ENCODE measurements at regions not wholly inside any gene's neighbourhood (a gene's known extent, or its start where the extent isn't known, plus 50 kb on each side); places are given as distances from the start of the nearest gene placed in this dataset.
"Not testable (repeated sequence)": the region's sequence is repeated elsewhere in the genome, so short reads cannot be mapped to it uniquely, and the experiment has no call there.

DNA sequence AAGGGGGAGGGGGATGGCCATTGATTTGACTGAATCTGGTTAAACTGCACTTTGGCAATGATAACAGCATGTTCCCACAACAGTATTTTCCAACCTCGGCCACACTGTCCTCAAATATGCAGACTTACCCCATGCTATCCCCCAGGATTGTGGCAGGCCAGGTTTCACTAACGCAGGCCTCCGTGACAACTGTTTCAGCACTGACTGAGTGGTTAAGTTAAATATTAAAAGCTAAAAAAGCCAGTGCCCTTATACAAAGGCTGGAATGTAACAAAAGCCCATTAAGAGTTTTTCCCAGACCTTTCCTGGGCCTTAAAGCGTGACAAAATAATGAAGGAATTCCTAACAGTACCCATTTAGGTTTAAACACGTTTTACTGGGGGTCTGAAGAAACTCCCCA is 202.9 kb downstream of the USP25 start:
- CTCF ChIA-PET: no interaction called here
- POLR2A ChIA-PET: no interaction called here

GRCh38 chr21:15935530-15935929 is 205.7 kb downstream of the USP25 start:
- ChIA-PET POLR2A (interaction anchor here (0.5 kb wide), 1 partner anchor 52 kb away, joined by 5 read pairs; no protein-coding TSS in a partner anchor), CTCF (no interaction called here)

GRCh38 chr21:15943009-15943666 is 213.4 kb downstream of the USP25 start:
- CTCF ChIA-PET: no interaction called here

DNA sequence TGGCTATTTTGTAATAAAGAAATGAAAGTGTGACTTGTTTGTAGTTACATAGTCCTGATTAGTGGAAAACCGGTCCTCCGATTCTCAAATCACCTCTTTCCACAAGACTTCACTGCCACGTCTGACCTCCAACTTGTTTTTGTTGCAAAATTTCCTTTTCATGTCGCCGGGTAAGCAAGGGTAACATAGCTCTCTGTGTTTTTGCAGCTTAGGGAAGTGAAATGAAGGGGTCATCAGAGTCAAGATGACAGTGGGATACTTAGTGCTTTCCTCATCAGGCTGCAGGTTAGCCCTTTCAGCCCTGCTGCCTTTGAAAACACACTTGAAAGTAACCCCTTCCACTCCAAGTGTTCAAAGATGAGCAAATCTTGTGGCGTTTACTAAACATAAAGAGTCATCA is 217.9 kb downstream of the USP25 start:
- ChIA-PET CTCF (no interaction called here), POLR2A (no interaction called here)

More at GRCh38 chr21:15943009-15943666, 213.4 kb downstream of the USP25 start:
- POLR2A ChIA-PET: no interaction called here

DNA sequence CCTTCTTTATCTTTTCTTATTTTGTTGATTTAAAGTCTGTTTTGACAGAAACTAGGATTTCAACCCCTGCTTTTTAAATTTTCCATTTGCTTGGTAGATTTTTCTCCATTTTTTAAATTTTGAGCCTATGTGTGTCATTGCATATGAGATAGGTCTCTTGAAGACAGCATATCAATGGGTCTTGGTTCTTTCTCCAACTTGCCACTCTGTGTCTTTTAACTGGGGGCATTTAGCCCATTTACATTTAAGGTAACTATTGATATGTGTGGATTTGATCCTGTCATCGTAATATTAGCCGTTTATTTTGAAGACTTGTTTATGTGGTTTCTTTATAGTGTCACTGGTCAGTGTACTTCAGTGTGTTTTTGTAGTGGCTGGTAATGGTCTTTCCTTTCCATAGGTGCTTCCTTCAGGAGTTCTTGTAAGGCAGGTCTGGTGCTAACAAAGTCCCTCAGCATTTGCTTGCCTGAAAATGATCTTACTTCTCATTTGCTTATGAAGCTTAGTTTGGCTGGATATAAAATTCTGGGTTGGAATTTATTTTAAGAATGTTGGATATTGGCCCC is 223.9 kb downstream of the USP25 start:
- POLR2A ChIA-PET: no interaction called here

DNA sequence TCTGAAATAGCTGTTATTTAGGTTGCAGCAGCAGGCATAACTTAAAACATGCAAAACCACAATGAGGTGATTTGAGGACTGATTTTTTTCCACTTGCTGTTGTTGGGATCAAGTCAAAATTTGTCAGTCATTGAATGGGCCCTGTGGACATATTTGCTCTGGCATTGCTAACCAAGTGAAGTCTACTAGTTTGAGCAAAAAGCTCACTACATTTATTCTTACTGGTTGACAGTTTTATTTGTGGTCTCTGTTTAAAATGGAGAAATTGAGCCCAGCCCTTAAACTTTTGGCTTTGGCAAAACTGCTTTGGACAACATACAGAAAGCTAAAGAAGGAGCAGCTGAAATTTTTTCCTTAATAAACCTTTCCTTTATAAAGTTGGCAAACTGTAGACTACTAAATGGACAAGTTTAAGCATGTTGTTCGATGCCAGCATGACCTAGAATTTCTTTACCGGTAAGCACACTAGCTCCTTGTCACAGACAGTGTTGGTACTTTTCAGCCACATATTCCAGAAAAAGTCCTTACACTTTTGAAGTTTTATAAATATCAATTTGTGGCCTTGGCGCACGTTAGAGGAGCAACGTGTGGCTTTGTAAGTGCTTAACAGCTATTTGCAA is 234.6 kb downstream of the USP25 start:
- CTCF ChIA-PET: no interaction called here
- POLR2A ChIA-PET: no interaction called here

More for the DNA sequence above, 223.9 kb downstream of the USP25 start:
- CTCF ChIA-PET: no interaction called here

DNA sequence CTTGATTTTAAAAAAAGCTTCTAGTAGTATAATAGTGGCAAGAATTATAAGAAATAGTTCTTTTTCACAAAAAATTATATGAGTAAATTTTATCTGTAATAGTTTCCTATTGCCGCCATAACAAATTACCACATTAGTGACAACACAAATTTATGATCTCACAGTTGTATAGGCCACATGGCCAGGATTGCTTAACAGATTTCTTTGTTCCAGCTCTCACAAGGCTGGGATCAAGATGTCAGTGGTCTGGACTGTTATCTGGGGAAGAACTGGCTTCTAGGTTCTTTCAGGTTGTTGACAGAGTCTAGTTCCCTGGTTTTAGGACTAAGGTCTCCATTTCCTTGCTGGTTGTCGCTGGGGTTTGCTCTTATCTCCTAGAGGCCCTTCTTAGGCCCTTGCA is 236.4 kb downstream of the USP25 start:
- ChIA-PET POLR2A (no interaction called here), CTCF (no interaction called here)

DNA sequence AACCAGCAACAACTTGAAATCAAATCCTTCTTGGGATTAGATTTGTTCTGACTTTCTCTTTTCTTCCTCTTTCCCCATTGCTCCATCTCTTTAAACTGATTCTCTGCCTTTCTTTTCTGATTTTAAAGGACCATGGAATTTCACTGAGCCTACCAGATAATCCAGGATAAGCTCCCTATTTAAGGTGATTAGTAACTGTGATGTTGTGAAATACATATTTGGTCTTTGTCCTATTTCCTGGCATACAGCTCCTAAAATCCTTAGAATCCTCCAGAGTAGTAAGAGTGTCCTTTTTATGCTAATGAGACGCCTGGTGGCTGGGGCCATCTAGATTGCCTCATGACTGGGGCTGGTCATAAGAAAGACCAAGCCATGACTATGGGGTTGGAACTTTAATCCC is 236.9 kb downstream of the USP25 start:
- CTCF ChIA-PET: no interaction called here
- POLR2A ChIA-PET: no interaction called here

DNA sequence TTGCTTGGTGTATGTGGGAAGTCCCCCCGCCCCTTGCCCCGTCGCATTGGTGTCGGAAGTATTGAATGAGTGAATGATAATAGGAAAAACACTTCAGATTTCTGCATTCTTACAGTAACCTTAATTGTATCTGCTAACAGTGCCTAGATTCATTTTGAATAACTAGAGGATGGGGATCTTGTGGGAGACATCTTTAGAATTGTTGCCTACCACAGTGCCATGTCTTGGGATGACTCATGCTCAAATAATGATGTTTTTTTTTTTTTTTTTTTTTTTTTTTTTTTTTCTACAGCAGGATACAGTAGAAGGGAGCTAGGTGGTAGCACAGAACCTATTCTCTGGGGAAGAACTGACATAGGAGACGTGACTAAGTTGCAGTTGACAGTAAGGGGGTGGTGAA is 237.9 kb downstream of the USP25 start:
- POLR2A ChIA-PET: no interaction called here
- CTCF ChIA-PET: no interaction called here

DNA sequence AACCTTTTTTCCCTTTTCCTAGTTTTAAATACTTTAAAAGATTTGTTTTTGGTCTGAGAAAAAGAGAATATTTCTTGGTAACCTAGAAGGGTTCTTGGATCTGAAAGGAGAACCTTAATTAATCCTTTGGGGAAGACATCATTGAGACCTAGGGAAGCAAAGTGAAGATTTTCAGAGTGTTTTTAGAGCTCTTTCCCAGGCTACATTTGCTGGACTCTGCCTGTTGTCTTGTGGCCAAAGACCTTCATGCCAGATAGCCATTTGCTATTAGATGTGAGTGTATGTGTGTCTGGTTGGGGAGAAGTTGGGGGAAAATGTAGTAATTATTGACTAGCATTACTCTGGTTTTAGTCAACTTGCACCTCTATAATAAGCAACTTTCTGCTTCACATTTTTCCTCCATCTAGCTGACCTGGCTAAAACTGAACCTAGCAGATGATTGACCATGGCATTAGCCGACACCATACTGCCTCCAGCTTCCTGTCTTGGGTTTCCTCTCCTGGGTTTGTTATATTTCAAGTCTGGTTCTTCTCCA is 239.1 kb downstream of the USP25 start:
- ChIA-PET POLR2A (no interaction called here), CTCF (no interaction called here)

DNA sequence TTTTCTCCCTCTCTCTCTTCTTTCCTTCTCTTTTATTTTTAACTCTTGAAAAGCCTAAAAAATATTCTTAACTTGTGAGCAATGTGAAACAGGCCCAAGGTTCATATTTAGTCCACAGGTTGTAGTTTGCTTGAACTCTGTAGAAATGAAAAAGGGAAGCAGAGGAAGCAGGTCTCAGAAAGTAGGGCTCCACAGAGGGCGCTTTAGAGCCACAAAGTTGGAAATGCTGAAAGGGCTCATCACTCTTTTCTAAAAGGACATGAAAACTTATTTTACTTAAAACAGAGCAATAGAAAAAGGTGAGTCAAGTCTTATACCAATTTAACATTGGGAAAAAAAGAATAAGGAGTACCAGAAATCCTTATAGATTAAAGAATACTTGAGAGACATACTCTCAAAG is 247.0 kb downstream of the USP25 start:
- ChIA-PET CTCF (no interaction called here), POLR2A (no interaction called here)

DNA sequence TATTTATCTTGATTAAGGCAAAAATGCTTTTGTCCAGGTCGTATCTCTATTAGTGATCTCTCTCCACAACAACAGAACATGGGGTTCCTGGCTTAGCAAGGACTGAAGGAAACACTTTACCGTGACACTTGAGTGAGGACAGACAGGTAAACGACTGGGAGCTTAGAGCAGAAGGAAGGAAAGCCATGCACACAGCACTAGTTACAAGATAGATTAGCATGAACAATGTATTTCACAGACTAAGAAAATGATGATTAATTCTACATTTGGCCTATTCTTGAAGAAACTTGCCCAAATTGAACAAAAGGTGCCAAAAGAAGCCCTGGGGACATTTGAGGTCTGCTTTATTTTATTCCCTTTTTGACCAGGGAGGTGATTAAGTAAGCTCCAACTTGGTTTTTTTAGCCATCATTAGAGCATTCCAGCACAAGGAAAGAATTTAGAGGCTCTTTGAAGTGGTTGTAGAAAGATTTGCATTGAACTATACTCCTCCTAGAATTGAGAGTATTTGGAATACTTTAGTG is 248.5 kb downstream of the USP25 start:
- POLR2A ChIA-PET: no interaction called here
- CTCF ChIA-PET: no interaction called here

- CTCF ChIA-PET, POLR2A ChIA-PET: not testable (repeated sequence)
Observed at GRCh38 chr21:15979493-15979892, 249.7 kb downstream of the USP25 start.

DNA sequence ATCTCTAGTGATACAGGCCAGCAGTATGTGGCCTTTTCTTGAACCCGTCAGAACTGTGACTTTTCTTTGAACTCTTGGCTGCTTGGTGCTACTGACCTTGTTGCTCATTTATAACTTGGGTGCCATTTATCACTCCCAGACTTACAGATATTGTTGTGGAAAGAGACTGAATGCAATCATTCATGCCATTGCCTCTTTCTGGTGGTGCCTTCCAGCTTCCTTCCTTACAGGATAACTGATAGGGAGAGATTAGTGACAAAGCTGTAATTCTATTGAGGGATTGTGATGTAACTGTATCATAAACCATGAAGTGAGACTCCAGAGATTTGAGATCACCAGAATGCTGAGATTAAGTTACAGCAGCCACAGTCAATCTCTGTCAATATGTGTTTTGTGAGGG is 256.5 kb downstream of the USP25 start:
- CTCF ChIA-PET: no interaction called here

DNA sequence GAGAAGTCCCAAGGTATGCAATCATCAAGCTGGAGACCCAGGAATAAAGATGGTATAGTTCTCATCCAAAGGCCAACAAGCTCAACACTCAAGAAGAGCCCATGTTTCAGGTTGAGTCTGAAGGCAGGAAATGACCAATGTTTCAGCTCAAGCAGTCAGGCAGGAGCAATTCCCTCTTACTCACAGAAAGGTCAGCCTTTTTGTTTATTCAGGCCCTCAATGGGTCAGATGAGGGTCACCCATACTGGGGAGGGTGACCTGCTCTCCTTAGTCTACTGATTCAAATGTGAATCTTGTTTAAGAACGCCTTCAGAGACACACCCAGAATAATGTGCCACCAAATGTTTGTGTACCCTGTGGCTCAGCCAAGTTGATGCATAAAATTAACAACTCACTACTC is 262.4 kb downstream of the USP25 start:
- CTCF ChIA-PET: interaction anchor here (1.1 kb wide), 1 partner anchor 20 kb away, joined by 3 read pairs; no protein-coding TSS in a partner anchor

More for the DNA sequence above, 256.5 kb downstream of the USP25 start:
- POLR2A ChIA-PET: no interaction called here

DNA sequence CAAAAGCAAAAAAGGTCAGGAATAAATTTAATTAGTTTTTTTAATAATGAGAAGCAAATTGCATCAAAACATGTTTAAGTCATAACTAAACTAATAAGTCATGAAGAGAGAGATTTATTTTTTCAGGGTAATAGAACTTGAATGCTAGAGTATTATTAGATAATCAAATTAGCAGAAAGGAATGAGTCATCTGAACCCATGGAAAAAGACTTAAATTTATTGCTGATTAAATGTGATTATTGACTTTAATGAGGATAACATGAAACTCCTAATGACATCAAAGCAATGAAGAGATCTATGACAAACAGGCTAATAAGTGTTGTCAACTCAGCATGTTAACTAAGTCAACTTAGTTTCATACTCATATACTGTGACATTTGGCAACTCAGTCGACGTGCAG is 264.2 kb downstream of the USP25 start:
- POLR2A ChIA-PET: no interaction called here
- CTCF ChIA-PET: no interaction called here

More for the DNA sequence above, 262.4 kb downstream of the USP25 start:
- POLR2A ChIA-PET: interaction anchor here (0.5 kb wide), 1 partner anchor 11 kb away, joined by 3 read pairs; no protein-coding TSS in a partner anchor

DNA sequence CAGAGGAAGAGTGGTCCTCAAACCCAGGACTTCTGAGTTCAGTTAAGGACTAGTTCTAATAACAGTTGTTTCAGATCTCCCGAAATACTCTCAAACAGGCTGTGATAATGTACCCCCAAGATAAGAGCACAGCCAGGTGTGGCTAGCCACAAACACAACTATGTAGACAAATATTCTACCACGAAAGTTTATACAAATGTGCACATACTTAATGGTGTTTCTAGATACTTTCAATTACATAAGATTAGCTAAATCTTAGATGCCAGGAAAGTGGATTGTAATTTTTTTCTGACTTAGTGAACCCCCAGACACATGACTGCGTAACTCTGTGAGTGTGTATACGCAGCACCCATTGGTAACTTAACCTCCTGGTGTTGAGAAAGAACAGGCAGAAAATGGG is 270.0 kb downstream of the USP25 start:
- ChIA-PET CTCF (no interaction called here), POLR2A (no interaction called here)

- ChIA-PET CTCF (no interaction called here), POLR2A (interaction anchor here (0.7 kb wide), 1 partner anchor 11 kb away, joined by 3 read pairs; no protein-coding TSS in a partner anchor)
Observed at GRCh38 chr21:16002874-16003466, 273.2 kb downstream of the USP25 start.

DNA sequence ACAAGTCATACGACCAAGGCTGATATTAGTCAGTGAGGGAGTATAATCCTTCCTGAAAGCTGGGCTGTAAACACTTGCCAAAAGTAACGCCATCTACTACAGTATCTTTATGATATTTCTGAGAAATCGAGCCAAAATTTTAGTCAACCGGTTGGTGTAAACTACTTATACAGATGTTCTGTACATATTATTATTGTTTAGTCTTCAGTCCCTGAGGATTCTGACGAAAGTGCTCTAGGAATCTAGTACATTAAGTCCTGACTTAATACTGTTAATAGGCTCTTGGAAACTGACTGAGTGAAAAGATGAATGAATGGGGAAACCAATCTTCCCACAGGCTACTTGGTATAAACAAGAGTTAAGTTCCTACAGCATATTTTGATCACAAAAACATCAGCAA is 274.3 kb downstream of the USP25 start:
- ChIA-PET POLR2A (no interaction called here), CTCF (no interaction called here)

- POLR2A ChIA-PET: no interaction called here
- CTCF ChIA-PET: no interaction called here
Observed at GRCh38 chr21:16004523-16004922, 274.7 kb downstream of the USP25 start.

DNA sequence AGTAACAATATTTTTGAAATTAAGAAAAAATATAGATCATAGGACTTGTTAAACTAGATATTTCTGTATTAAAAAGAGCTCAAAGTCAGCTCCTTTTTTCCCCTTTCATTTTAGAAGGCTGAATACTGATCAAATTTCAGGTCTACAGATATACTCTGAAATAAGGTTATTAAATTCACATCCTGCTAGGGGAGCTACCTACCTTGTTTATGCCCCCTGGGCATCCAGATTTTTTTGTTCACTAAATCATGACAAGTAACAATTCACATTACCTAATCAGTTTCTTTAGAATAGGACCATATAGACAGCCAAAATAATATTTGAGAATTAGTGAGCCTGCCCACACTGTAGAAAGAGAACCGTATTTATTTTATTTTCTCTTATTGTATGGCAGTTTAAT is 276.2 kb downstream of the USP25 start:
- POLR2A ChIA-PET: no interaction called here
- CTCF ChIA-PET: no interaction called here

All from activated CD8-positive, alpha-beta memory T cell treated with anti-CD3 and anti-CD28 coated beads for 36 hours (primary cell).